H1 (cell line): ENCODE measurements at regions not wholly inside any gene's neighbourhood (a gene's known extent, or its start where the extent isn't known, plus 50 kb on each side); places are given as distances from the start of the nearest gene placed in this dataset.

ENCODE experiments used
- CTCF ChIA-PET: fragments of 300-600 bp; sonication (Branson Sonifier 250); formaldehyde crosslinking; loops from one replicate; lab custom pipeline; 2021; ENCODE audit not compliant: partially characterized antibody; lab: Charles Lee
- POLR2A ChIA-PET: fragments of 300-600 bp; sonication (Branson Sonifier 250); formaldehyde crosslinking; loops from one replicate; lab custom pipeline; 2021; ENCODE audit warnings: inconsistent platforms; ENCODE audit not compliant: partially characterized antibody; lab: Charles Lee
- DNase-seq, 2 experiments: peaks; one replicate each; pipeline versions ENCODE4 v3.0.0 to v3.0.0-alpha.2; 2010 to 2022; ENCODE audit warnings: low spot score in 2 of 2, low read depth in 1 of 2, mixed read lengths in 1 of 2
- FAIRE-seq: peaks from 2 replicates; lab custom pipeline; 2011; peaks lifted over from hg19 to GRCh38; lab: Jason Lieb, UNC
- H2AFZ ChIP-seq: 2 replicates; pipeline ENCODE4 v1.8.1; 2012; ENCODE audit warnings: low read length, inconsistent platforms
- H2AK5ac ChIP-seq: 2 replicates; pipeline ENCODE4 v1.6.1; 2013; ENCODE audit warnings: low read depth, low read length
- H2BK120ac ChIP-seq: replicated peaks from 2 replicates; pipeline ENCODE3; 2013; ENCODE audit warnings: low read depth, low read length, inconsistent platforms
- H2BK12ac ChIP-seq: 2 replicates; pipeline ENCODE4 v1.6.1; 2013; ENCODE audit warnings: low read depth, low read length
- H2BK15ac ChIP-seq: 2 replicates; pipeline ENCODE4 v1.6.1; 2013; ENCODE audit warnings: low read length
- H2BK20ac ChIP-seq: 2 replicates; pipeline ENCODE4 v1.6.1; 2013; ENCODE audit warnings: low read length
- H2BK5ac ChIP-seq: 2 replicates; pipeline ENCODE4 v1.6.1; 2013; ENCODE audit warnings: low read depth, low read length
- H3K14ac ChIP-seq: 2 replicates; pipeline ENCODE4 v1.6.1; 2013; ENCODE audit warnings: inconsistent platforms; ENCODE audit not compliant: insufficient read length
- H3K18ac ChIP-seq: 2 replicates; pipeline ENCODE4 v1.6.1; 2013; ENCODE audit warnings: low read length; ENCODE audit errors: extremely low read depth
- H3K23ac ChIP-seq: 2 replicates; pipeline ENCODE4 v1.6.1; 2013; ENCODE audit warnings: inconsistent platforms; ENCODE audit not compliant: insufficient read length
- H3K23me2 ChIP-seq: 2 replicates; pipeline ENCODE4 v1.6.1; 2013; ENCODE audit warnings: low read depth, low read length
- H3K27ac ChIP-seq: 2 replicates; pipeline ENCODE4 v1.6.1; 2011; ENCODE audit warnings: low read depth, low read length, inconsistent platforms
- H3K27me3 ChIP-seq, 4 experiments: replicated peaks in 1 of 4; 1 replicate in 1 of 4; 2 replicates in 3 of 4; pipeline versions ENCODE4 v1.6.1 to v1.8.1; 2011 to 2013; ENCODE audit warnings: low read length in 3 of 4, mild to moderate bottlenecking in 3 of 4, inconsistent platforms in 2 of 4, mixed read lengths in 2 of 4, moderate library complexity in 1 of 4; ENCODE audit not compliant: control insufficient read depth in 3 of 4, insufficient read depth in 3 of 4; ENCODE audit errors: extremely low read depth in 1 of 4
- H3K36me3 ChIP-seq, 4 experiments: 2 replicates each; pipeline versions ENCODE4 v1.6.1 to v1.8.1; 2011 to 2013; ENCODE audit warnings: mild to moderate bottlenecking in 4 of 4, low read length in 3 of 4, moderate library complexity in 2 of 4, control low read depth in 1 of 4, inconsistent platforms in 1 of 4; ENCODE audit not compliant: insufficient read depth in 4 of 4, control insufficient read depth in 2 of 4
- H3K4ac ChIP-seq: replicated peaks from 2 replicates; pipeline ENCODE3; 2013; ENCODE audit warnings: low read length, low read depth, mixed read lengths, inconsistent platforms; ENCODE audit not compliant: insufficient read length
- H3K4me1 ChIP-seq, 4 experiments: replicated peaks in 1 of 4; 1 replicate in 1 of 4; 2 replicates in 3 of 4; pipeline versions ENCODE4 v1.6.1 to v1.8.1; 2011 to 2013; ENCODE audit warnings: low read length in 3 of 4, inconsistent platforms in 2 of 4, mixed read lengths in 1 of 4; ENCODE audit not compliant: insufficient read depth in 4 of 4, control insufficient read depth in 3 of 4
- H3K4me2 ChIP-seq, 2 experiments: 2 replicates each; pipeline versions ENCODE4 v1.6.1 to v1.8.1; 2011 to 2013; ENCODE audit warnings: low read depth in 2 of 2, low read length in 2 of 2, control low read depth in 1 of 2, inconsistent platforms in 1 of 2, mild to moderate bottlenecking in 1 of 2; ENCODE audit not compliant: insufficient read depth in 1 of 2
- H3K4me3 ChIP-seq, 4 experiments: fragments of 200-600, 300-600 bp in 1 of 4; sonication (generic), shearing (Covaris generic), sonication (Bioruptor Twin) in 1 of 4; 2 replicates each; pipeline versions ENCODE4 v1.5.1 to v1.8.1; 2011 to 2016; ENCODE audit warnings: low read length in 4 of 4, low read depth in 3 of 4, control low read depth in 2 of 4, inconsistent platforms in 2 of 4, mild to moderate bottlenecking in 2 of 4, mixed read lengths in 1 of 4, moderate library complexity in 1 of 4; ENCODE audit not compliant: insufficient read depth in 2 of 4; ENCODE audit errors: extremely low read depth in 1 of 4
- H3K56ac ChIP-seq: replicated peaks from 2 replicates; pipeline ENCODE3; 2013; ENCODE audit warnings: low read depth, mild to moderate bottlenecking, mixed read lengths, low read length, inconsistent platforms; ENCODE audit not compliant: insufficient read length
- H3K79me1 ChIP-seq: 2 replicates; pipeline ENCODE4 v1.6.1; 2013; ENCODE audit warnings: low read depth, low read length, control low read depth
- H3K79me2 ChIP-seq, 2 experiments: 2 replicates each; pipeline versions ENCODE4 v1.6.1 to v1.8.1; 2012 to 2013; ENCODE audit warnings: low read length in 2 of 2, mild to moderate bottlenecking in 2 of 2, inconsistent platforms in 1 of 2; ENCODE audit not compliant: insufficient read depth in 2 of 2, control insufficient read depth in 1 of 2
- H3K9ac ChIP-seq, 4 experiments: replicated peaks in 1 of 4; 1 replicate in 1 of 4; 2 replicates in 3 of 4; pipeline versions ENCODE4 v1.6.1 to v1.8.1; 2011 to 2013; ENCODE audit warnings: low read depth in 3 of 4, low read length in 3 of 4, control low read depth in 2 of 4, mild to moderate bottlenecking in 2 of 4, moderate library complexity in 2 of 4, inconsistent platforms in 1 of 4; ENCODE audit errors: extremely low read depth in 1 of 4
- H3K9me3 ChIP-seq, 2 experiments: 2 replicates each; pipeline versions ENCODE4 v1.6.1 to v1.8.1; 2012 to 2013; ENCODE audit warnings: mild to moderate bottlenecking in 2 of 2, moderate library complexity in 2 of 2, control low read depth in 1 of 2, inconsistent platforms in 1 of 2, low read depth in 1 of 2, low read length in 1 of 2, mixed read lengths in 1 of 2; ENCODE audit not compliant: insufficient read depth in 2 of 2
- H4K20me1 ChIP-seq, 2 experiments: replicated peaks in 1 of 2; 2 replicates each; pipeline versions ENCODE3 to v1.8.1; 2011 to 2013; ENCODE audit warnings: inconsistent platforms in 2 of 2, low read length in 2 of 2, mild to moderate bottlenecking in 1 of 2; ENCODE audit not compliant: insufficient read depth in 2 of 2, control insufficient read depth in 1 of 2
- H4K5ac ChIP-seq: 2 replicates; pipeline ENCODE4 v1.6.1; 2013; ENCODE audit warnings: low read length, low read depth, mixed read lengths, inconsistent platforms; ENCODE audit not compliant: insufficient read length
- H4K8ac ChIP-seq: 2 replicates; pipeline ENCODE4 v1.8.0; 2013; ENCODE audit warnings: mild to moderate bottlenecking, moderate library complexity, low read length, inconsistent platforms; ENCODE audit not compliant: insufficient read depth; ENCODE audit errors: extremely low read depth
- H4K91ac ChIP-seq: replicated peaks from 2 replicates; pipeline ENCODE3; 2013; ENCODE audit warnings: low read length, mixed read lengths, inconsistent platforms; ENCODE audit not compliant: insufficient read length
- KDM4A ChIP-seq: IDR thresholded peaks from one replicate; pipeline ENCODE4 v1.7.1; 2012; ENCODE audit warnings: low read depth, mild to moderate bottlenecking, moderate library complexity, low read length, inconsistent platforms; ENCODE audit not compliant: severe bottlenecking
- RAD21 ChIP-seq, 2 experiments: IDR thresholded peaks in 1 of 2; conservative IDR thresholded peaks in 1 of 2; 2 replicates each; pipeline ENCODE4 v1.6.1; 2011; ENCODE audit warnings: low read depth in 2 of 2, low read length in 2 of 2, improper control_type of control experiment in 1 of 2, inconsistent platforms in 1 of 2, mild to moderate bottlenecking in 1 of 2, moderate library complexity in 1 of 2
- SAP30 ChIP-seq: fragments of 300-600 bp; sonication (generic); IDR thresholded peaks from 2 replicates; pipeline ENCODE4 v1.7.1; 2012; ENCODE audit warnings: low read length, moderate library complexity, mild to moderate bottlenecking, inconsistent platforms; ENCODE audit not compliant: insufficient read depth, insufficient replicate concordance
- WGBS, 2 experiments: shearing (Covaris generic) in 1 of 2; methylation state at CpG; one replicate each; pipeline versions ENCODE4 v1.1.6 to v1.1.7; 2013 to 2015; ENCODE audit warnings: low lambda C conversion rate in 2 of 2, mixed read lengths in 2 of 2, inconsistent platforms in 1 of 2, low coverage in 1 of 2, missing lambda C conversion rate in 1 of 2; ENCODE audit not compliant: insufficient replicate concordance in 2 of 2, insufficient coverage in 1 of 2, insufficient read length in 1 of 2; ENCODE audit errors: extremely low coverage in 1 of 2, missing lambda C conversion rate in 1 of 2; 5-methylcytosine and 5-hydroxymethylcytosine counted together
- TF ChIP-seq, protein P1 (sequence below), 3 experiments: IDR thresholded peaks; 1 replicate in 2 of 3; 2 replicates in 1 of 3; pipeline versions ENCODE4 v1.5.1 to v1.6.1; 2011; ENCODE audit warnings: low read length in 3 of 3, mild to moderate bottlenecking in 3 of 3, inconsistent platforms in 2 of 3, low read depth in 1 of 3, moderate library complexity in 1 of 3; ENCODE audit not compliant: insufficient read depth in 1 of 3; ENCODE audit errors: control extremely low read depth in 1 of 3

DNA sequence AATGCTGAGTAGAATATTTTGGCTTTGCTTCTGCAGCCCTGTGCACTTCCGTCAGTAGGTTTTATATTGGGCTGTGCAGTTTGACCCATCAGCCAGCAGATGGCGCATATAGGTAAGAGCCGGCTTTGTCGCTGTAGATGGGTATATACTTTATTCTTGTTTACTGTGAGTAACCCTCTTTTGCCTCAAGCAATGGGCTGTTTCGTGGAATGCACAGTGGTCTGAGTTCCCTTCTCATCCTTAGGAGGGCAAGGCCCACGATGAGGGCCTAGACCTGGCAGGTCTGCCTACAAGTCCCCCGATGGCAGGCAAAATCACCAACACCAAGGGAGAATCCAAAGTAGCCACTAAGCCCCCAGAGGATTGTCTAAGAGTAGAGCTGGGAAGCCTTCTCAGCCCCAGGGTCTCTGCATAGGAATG lies 1002.9 kb upstream of the KCND2 start:
- no peak overlapping the region for H3K9ac ChIP-seq
- H3K56ac ChIP-seq, result no peak overlapping the region
- H2AK5ac ChIP-seq, result no peak overlapping the region
- H2BK15ac ChIP-seq, result peak overlapping the region; percentile 49; the same call in 1 of the 2 replicates
- H4K20me1 ChIP-seq, result no peaks in the 10 kb centered on the region
- no peak overlapping the region for H2BK12ac ChIP-seq
- ChIA-PET POLR2A (no interaction called here), CTCF (interaction anchor here (0.8 to 1.5 kb wide), 9 partner anchors 12 to 303 kb away, joined by 3 to 6 read pairs (median 3); no protein-coding TSS in a partner anchor)
- no peak overlapping the region for H2BK120ac ChIP-seq
- H3K36me3 ChIP-seq, result no peaks in the 10 kb centered on the region
- no peaks in the 10 kb centered on the region for H3K79me1 ChIP-seq
- H4K5ac ChIP-seq, result no peak overlapping the region
- no peak overlapping the region for H4K8ac ChIP-seq
- DNase-seq, result peak; percentile 23 to 59
- H4K91ac ChIP-seq, result no peak overlapping the region
- peak; percentile 32 for FAIRE-seq
- H3K4me2 ChIP-seq, result no peak overlapping the region
- H3K18ac ChIP-seq, result no peak overlapping the region
- no peaks in the 10 kb centered on the region for H3K79me2 ChIP-seq
- no peak overlapping the region for H3K4ac ChIP-seq
- no peak overlapping the region for H2BK5ac ChIP-seq
- H3K23me2 ChIP-seq, result no peaks in the 10 kb centered on the region
- H2AFZ ChIP-seq, result peak overlapping the region; percentile 100
- no peak overlapping the region for H3K27ac ChIP-seq
- no peaks in the 10 kb centered on the region for H3K27me3 ChIP-seq
- H3K4me1 ChIP-seq, result peaks cover 0 to 3% (median 0%) of the 10 kb centered on the region in 4 experiments; a peak in 1 of 7 replicates
- no peak overlapping the region for H3K23ac ChIP-seq
- H2BK20ac ChIP-seq, result peak overlapping the region; percentile 44; the same call in 1 of the 2 replicates
- H3K14ac ChIP-seq, result no peak overlapping the region
- no peaks in the 10 kb centered on the region for H3K9me3 ChIP-seq
- 21% methylated on average over 7 of the region's 7 CpGs; no CpG with 5 or more reads in 1 of the 2 experiments for WGBS, 2 experiments
- H3K4me3 ChIP-seq, result no peak overlapping the region
- TF ChIP-seq KDM4A (no peak), SAP30 (no peak), RAD21 (IDR thresholded peaks at IDR 0.05 in 1 of 2, conservative IDR thresholded peaks at IDR 0.05 in 1 of 2; ENCODE audit: low read depth in 2 of 2, low read length in 2 of 2) (peak; percentile 77 to 86)
- TF ChIP-seq, protein P1, sequence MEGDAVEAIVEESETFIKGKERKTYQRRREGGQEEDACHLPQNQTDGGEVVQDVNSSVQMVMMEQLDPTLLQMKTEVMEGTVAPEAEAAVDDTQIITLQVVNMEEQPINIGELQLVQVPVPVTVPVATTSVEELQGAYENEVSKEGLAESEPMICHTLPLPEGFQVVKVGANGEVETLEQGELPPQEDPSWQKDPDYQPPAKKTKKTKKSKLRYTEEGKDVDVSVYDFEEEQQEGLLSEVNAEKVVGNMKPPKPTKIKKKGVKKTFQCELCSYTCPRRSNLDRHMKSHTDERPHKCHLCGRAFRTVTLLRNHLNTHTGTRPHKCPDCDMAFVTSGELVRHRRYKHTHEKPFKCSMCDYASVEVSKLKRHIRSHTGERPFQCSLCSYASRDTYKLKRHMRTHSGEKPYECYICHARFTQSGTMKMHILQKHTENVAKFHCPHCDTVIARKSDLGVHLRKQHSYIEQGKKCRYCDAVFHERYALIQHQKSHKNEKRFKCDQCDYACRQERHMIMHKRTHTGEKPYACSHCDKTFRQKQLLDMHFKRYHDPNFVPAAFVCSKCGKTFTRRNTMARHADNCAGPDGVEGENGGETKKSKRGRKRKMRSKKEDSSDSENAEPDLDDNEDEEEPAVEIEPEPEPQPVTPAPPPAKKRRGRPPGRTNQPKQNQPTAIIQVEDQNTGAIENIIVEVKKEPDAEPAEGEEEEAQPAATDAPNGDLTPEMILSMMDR (IDR thresholded peaks at IDR 0.05; ENCODE audit: control extremely low read depth in 1 of 3, insufficient read depth in 1 of 3, low read depth in 1 of 3, low read length in 3 of 3), result peak; percentile 66 to 86 (median 76)
